Suprapubic skin (tissue), 4 donors: ENCODE measurements at regions not wholly inside any gene's neighbourhood (a gene's known extent, or its start where the extent isn't known, plus 50 kb on each side); places are given as distances from the start of the nearest gene placed in this dataset.
"Not testable (repeated sequence)": the region's sequence is repeated elsewhere in the genome, so short reads cannot be mapped to it uniquely, and the experiment has no call there.

Experiments used
- DNase-seq, 2 donors: peaks; one replicate each; pipeline ENCODE4 v3.0.0-alpha.2; 2019; ENCODE audit warnings: low spot score in 2 of 2
- H3K27ac ChIP-seq: fragments of 200-600 bp; sonication (generic); one replicate; pipeline ENCODE4 v1.5.1; 2019
- H3K27me3 ChIP-seq: fragments of 200-600 bp; sonication (generic); one replicate; pipeline ENCODE4 v1.5.1; 2019
- H3K36me3 ChIP-seq: fragments of 200-600 bp; sonication (generic); one replicate; pipeline ENCODE4 v1.5.1; 2019
- H3K4me1 ChIP-seq: fragments of 200-600 bp; sonication (generic); one replicate; pipeline ENCODE4 v1.5.1; 2019
- H3K4me3 ChIP-seq: fragments of 200-600 bp; sonication (generic); one replicate; pipeline ENCODE4 v1.5.1; 2019; ENCODE audit warnings: mild to moderate bottlenecking
- H3K9me3 ChIP-seq: fragments of 200-600 bp; sonication (generic); one replicate; pipeline ENCODE4 v1.5.1; 2019
- EP300 ChIP-seq: sonication (generic); formaldehyde crosslinking; IDR thresholded peaks from one replicate; pipeline ENCODE4 v1.6.1; 2017; ENCODE audit warnings: antibody characterized with exemption
- POLR2A ChIP-seq, 2 donors: fragments of 450-650 bp; IDR thresholded peaks; one replicate each; pipeline ENCODE4 v1.6.1; 2017; ENCODE audit warnings: antibody characterized with exemption in 2 of 2, mild to moderate bottlenecking in 2 of 2, moderate library complexity in 2 of 2
- POLR2AphosphoS5 ChIP-seq, 3 donors: sonication (generic); formaldehyde crosslinking; IDR thresholded peaks; one replicate each; pipeline ENCODE4 v1.6.1; 2017; ENCODE audit warnings: antibody characterized with exemption in 3 of 3
- WGBS: methylation state at CpG from one replicate; pipeline ENCODE4 v1.1.5; 2018; 5-methylcytosine and 5-hydroxymethylcytosine counted together
- TF ChIP-seq, protein P1 (sequence below), 2 donors: fragments of 200-600 bp in 1 of 2; fragments of 450-650 bp in 1 of 2; sonication (generic) in 1 of 2; IDR thresholded peaks; one replicate each; pipeline ENCODE4 v1.5.1; 2016 to 2019; ENCODE audit warnings: antibody characterized with exemption in 2 of 2, mild to moderate bottlenecking in 1 of 2, moderate library complexity in 1 of 2

DNA sequence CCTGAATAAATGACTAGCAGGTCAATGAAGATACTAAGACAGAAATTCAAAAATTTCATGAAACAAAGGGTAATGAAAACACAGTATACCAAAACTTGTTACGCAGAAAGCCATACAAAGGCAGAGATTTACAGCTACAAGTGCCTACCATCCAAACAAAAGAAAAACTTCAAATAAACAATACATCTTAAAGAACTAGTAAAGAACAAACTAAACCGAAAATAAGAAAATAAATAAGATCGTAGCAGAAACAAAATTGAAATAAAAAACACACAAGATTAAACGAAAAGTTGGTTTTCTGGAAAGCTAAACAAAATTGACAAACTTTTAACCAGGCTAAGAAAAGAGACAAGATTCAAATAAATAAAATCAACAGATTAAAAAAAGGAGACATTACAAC lies 51.5 kb downstream of the VPREB1 start:
- H3K27ac ChIP-seq, DNase-seq, H3K9me3 ChIP-seq: not testable (repeated sequence)

DNA sequence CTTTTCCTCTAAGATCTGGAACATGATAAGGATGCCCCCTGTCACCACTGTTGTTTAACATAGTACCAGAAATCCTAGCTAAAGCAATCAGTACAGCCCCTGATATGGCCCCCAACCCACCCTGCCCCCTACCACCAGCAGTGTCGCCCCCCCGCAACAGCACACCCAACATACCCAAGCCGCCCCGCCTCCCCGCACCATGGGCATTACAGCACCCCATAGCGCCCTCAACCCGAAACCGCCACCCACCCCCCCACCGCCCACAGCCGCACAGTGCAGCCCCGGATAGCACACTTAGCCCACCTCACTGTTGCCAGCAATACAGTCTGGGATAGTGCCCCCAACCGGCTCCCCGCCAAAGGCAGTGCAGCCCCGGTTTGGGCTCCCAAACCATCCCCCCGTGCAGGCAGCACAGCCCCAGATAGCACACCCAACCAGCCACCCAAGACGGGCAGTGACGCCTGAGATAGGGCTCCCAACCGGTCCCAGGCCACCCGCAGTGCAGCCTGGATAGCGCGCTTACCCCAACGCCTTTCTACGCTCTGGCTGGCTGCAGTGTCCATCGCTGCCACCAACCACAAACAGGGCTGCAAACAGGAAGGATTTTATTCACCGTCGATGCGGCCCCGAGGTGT lies 52.7 kb downstream of the VPREB1 start:
- WGBS: 0% methylated on average over 5 of the region's 28 CpGs
- Histone ChIP-seq H3K36me3 (peaks cover 13% of the 10 kb centered on the region), H3K27ac (peak overlapping the region; percentile 83), H3K4me1 (peaks cover 15% of the 10 kb centered on the region), H3K4me3 (peak overlapping the region; percentile 81)
- not testable (repeated sequence) for H3K9me3 ChIP-seq, H3K27me3 ChIP-seq, DNase-seq

More for the DNA sequence above, 51.5 kb downstream of the VPREB1 start:
- peaks cover 15% of the 10 kb centered on the region for H3K4me1 ChIP-seq
- H3K4me3 ChIP-seq, H3K27me3 ChIP-seq: not testable (repeated sequence)
- peaks cover 18% of the 10 kb centered on the region for H3K36me3 ChIP-seq
- WGBS: 97% methylated on average over 4 of the region's 4 CpGs

DNA sequence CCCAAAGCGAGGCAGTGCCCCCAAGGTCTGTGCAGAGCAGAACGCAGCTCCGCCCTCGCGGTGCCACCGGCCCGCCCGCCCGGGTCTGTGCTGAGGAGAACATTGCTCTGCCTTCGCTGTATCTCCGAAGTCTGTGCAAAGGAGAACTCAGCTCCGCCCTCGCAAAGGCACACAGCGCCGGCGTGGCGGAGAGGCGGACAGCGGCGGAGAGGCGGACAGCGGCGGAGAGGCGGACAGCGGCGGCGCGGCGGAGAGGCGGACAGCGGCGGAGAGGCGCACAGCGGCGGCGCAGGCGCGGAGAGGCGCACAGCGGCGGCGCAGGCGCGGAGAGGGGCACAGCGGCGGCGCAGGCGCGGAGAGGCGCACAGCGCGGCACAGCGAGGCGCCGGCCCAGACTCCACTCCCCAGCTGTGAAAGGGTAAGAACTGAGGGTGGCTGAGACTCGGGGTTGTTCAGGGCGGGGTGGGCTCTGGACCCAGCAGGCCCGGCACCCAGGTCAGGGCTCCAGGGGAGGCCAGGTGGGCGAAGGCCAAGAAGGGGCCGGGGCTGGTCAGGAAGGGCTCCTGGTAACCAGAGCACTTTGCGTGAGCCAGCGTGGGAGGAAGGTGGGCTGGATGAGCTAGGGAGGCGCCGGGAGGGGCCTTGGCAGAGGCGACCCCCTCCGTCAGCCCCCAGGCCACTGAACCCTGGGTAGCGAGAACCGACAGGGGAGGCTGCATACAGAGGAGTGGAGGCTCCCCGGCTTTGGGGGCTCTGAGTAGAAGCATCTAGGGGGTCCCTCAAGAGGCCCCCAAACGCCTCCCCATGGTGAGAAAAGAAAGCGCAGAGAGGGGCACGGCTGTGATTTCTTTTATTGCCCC lies 53.4 kb downstream of the VPREB1 start:
- not testable (repeated sequence) for H3K9me3 ChIP-seq, H3K27me3 ChIP-seq, H3K36me3 ChIP-seq, DNase-seq
- 1% methylated on average over 24 of the region's 72 CpGs for WGBS
- H3K27ac ChIP-seq: peak overlapping the region; percentile 83
- H3K4me1 ChIP-seq: peaks cover 15% of the 10 kb centered on the region
- TF ChIP-seq, protein P1, sequence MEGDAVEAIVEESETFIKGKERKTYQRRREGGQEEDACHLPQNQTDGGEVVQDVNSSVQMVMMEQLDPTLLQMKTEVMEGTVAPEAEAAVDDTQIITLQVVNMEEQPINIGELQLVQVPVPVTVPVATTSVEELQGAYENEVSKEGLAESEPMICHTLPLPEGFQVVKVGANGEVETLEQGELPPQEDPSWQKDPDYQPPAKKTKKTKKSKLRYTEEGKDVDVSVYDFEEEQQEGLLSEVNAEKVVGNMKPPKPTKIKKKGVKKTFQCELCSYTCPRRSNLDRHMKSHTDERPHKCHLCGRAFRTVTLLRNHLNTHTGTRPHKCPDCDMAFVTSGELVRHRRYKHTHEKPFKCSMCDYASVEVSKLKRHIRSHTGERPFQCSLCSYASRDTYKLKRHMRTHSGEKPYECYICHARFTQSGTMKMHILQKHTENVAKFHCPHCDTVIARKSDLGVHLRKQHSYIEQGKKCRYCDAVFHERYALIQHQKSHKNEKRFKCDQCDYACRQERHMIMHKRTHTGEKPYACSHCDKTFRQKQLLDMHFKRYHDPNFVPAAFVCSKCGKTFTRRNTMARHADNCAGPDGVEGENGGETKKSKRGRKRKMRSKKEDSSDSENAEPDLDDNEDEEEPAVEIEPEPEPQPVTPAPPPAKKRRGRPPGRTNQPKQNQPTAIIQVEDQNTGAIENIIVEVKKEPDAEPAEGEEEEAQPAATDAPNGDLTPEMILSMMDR (IDR thresholded peaks at IDR 0.05): peak in 1 of 2 donors; percentile 5
- peak in 1 of 2 donors; percentile 65 for TF ChIP-seq POLR2A (IDR thresholded peaks at IDR 0.05)
- H3K4me3 ChIP-seq: peak overlapping the region; percentile 81

DNA sequence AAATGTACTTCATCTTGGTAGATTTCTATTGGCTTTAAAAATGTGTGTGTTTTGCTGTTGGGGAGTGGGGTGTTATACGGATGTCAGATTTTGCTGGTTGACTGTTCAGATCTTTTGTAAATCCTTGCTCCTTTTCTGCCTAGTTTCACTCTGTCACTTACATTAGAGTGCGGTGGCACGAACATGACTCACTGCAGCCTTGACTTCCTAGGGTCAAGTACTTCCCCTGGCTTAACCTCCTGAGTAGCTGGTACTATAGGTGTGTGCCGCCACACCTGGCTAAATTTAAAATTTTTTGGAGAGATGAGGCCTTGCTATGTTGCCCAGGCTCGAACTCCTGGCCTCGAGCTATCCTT lies 54.0 kb downstream of the VPREB1 start:
- WGBS: 0% methylated on average over 1 of the region's 6 CpGs
- H3K4me3 ChIP-seq: peak overlapping the region; percentile 81
- not testable (repeated sequence) for H3K27me3 ChIP-seq, H3K36me3 ChIP-seq, H3K9me3 ChIP-seq, DNase-seq, H3K27ac ChIP-seq
- peaks cover 15% of the 10 kb centered on the region for H3K4me1 ChIP-seq

DNA sequence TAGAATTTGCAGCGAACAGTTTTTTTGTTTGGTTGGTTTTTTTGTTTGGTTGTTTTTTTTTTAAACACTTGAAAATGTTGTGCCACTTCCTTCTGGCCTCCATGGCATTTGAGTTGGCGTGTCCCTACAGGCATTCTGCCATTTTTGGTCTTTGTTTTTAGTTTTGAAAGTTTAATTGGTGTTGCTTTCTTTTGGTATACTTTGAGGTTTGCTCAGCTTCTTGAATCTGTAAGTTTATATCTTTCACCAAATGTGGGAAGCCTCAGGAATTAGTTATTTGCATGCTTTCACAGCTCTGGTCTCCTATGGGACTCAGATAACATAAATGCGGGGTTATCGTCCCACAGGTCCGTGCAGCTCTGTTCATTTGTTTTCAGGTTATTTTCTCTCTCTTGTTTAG lies 55.9 kb downstream of the VPREB1 start:
- H3K4me3 ChIP-seq, H3K36me3 ChIP-seq, H3K9me3 ChIP-seq, DNase-seq, H3K27me3 ChIP-seq, H3K27ac ChIP-seq: not testable (repeated sequence)
- WGBS: 94% methylated on average over 5 of the region's 5 CpGs
- H3K4me1 ChIP-seq: peaks cover 15% of the 10 kb centered on the region

DNA sequence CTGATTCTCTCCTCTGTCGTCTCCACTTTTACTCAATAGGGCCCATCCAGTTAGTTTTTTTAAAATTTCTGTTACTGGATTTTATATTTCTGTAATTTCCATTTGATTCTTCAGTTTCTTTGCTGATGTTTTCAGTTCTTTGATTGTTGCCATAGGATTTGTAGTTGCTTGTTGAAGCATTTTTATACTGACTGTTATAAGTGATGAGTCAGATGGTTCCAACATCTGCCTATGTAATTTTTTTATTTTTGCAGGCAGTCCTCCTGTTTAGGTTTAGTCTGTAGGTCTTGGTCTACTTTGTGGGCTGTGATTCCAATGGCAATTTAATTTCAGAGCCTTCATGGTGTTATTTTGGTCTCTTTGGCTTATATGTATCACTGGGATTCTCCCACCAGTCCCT lies 56.4 kb downstream of the VPREB1 start:
- H3K4me1 ChIP-seq: peaks cover 12% of the 10 kb centered on the region
- WGBS: 97% methylated on average over 1 of the region's 1 CpG
- not testable (repeated sequence) for H3K27me3 ChIP-seq, DNase-seq, H3K27ac ChIP-seq, H3K36me3 ChIP-seq, H3K9me3 ChIP-seq, H3K4me3 ChIP-seq

DNA sequence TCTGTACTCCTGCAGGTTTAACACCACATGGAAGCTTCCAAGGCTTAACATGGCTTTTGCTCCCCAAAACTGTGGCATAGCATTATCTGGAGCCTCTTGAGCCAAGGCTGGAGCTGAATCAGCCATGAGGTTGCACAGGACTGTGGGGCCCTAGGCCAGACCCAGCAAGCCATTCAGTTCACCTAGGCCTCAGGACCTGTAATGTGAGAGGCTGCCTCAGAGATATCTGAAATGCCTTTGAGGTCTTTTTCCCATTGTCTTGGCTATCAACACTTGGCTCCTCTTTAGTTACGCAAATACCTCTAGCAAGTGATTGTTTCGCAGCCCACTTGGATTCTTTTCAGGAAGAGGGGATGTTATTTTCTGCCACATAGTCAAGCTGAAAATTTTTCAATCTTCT lies 72.0 kb downstream of the VPREB1 start:
- no peak for DNase-seq
- Histone ChIP-seq H3K36me3 (peaks cover 56% of the 10 kb centered on the region), H3K4me1 (no peaks in the 10 kb centered on the region), H3K4me3 (no peak overlapping the region), H3K27ac (no peak overlapping the region), H3K9me3 (no peaks in the 10 kb centered on the region), H3K27me3 (no peaks in the 10 kb centered on the region)
- WGBS: 100% methylated on average over 2 of the region's 2 CpGs
- TF ChIP-seq POLR2A (IDR thresholded peaks at IDR 0.05) (no peak), EP300 (no peak), POLR2AphosphoS5 (IDR thresholded peaks at IDR 0.05) (no peak)
- TF ChIP-seq, protein P1 (IDR thresholded peaks at IDR 0.05): no peak
